ENCODE measurements at regions not wholly inside any gene's neighbourhood (a gene's known extent, or its start where the extent isn't known, plus 50 kb on each side); places are given as distances from the start of the nearest gene placed in this dataset.

DNA sequence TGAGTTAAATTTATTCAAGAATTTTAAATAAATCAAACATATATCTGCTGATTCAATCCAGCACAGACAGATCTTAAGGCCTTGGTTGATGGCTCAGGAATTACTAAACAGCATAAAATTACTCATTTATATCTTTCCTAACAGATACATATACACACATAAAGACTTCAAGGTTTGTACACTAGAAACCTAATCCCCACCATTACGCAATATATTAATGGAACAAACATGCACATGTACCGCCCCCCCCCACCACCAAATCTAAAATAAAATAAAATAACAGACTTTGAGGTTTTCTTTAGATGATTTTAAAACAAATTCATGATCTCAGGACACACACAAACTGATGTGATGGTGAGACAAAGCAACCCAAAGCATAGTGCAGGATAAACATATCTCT lies 333.9 kb upstream of the DDX53 start:
- TF ChIP-seq EP300 (IDR thresholded peaks at IDR 0.05) (no peak), POLR2AphosphoS5 (IDR thresholded peaks at IDR 0.05) (no peak)
- TF ChIP-seq, protein P1, sequence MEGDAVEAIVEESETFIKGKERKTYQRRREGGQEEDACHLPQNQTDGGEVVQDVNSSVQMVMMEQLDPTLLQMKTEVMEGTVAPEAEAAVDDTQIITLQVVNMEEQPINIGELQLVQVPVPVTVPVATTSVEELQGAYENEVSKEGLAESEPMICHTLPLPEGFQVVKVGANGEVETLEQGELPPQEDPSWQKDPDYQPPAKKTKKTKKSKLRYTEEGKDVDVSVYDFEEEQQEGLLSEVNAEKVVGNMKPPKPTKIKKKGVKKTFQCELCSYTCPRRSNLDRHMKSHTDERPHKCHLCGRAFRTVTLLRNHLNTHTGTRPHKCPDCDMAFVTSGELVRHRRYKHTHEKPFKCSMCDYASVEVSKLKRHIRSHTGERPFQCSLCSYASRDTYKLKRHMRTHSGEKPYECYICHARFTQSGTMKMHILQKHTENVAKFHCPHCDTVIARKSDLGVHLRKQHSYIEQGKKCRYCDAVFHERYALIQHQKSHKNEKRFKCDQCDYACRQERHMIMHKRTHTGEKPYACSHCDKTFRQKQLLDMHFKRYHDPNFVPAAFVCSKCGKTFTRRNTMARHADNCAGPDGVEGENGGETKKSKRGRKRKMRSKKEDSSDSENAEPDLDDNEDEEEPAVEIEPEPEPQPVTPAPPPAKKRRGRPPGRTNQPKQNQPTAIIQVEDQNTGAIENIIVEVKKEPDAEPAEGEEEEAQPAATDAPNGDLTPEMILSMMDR (IDR thresholded peaks at IDR 0.05) = no peak

Measured in esophagus muscularis mucosa (tissue), 4 donors.